Activated CD8-positive, alpha-beta T cell treated with anti-CD3 and anti-CD28 coated beads, Interleukin-2, amount 10 ng/mL, durations not matched to agents 7 days and 5 days (primary cell): ENCODE measurements at regions not wholly inside any gene's neighbourhood (a gene's known extent, or its start where the extent isn't known, plus 50 kb on each side); places are given as distances from the start of the nearest gene placed in this dataset.

ENCODE experiments used
- ATAC-seq: fragments of 150-1000 bp; cut with Tn5 transposase; one replicate; pipeline ENCODE4 v1.10.0; 2021; ENCODE audit warnings: moderate library complexity
- CTCF ChIA-PET: fragments of 350-600 bp; sonication (Branson Sonifier 250); formaldehyde crosslinking; loops from one replicate; lab custom pipeline; 2021; ENCODE audit warnings: antibody characterized with exemption; lab: Charles Lee
- POLR2A ChIA-PET: fragments of 350-600 bp; sonication (Branson Sonifier 250); formaldehyde crosslinking; loops from one replicate; lab custom pipeline; 2021; ENCODE audit warnings: antibody characterized with exemption; lab: Charles Lee
- DNase-seq: peaks from one replicate; pipeline ENCODE4 v3.0.0-alpha.2; 2020
- H3K27ac Mint-ChIP-seq: one replicate; pipeline ENCODE4 v1.8.0; 2021; ENCODE audit warnings: mild to moderate bottlenecking, mixed read lengths
- H3K27me3 Mint-ChIP-seq: one replicate; pipeline ENCODE4 v1.8.0; 2021; ENCODE audit warnings: low read depth, mixed read lengths
- H3K36me3 Mint-ChIP-seq: one replicate; pipeline ENCODE4 v1.8.0; 2021; ENCODE audit warnings: low read depth, mixed read lengths
- H3K4me1 Mint-ChIP-seq: one replicate; pipeline ENCODE4 v1.8.0; 2021; ENCODE audit warnings: low read depth, mixed read lengths
- H3K4me3 Mint-ChIP-seq: one replicate; pipeline ENCODE4 v1.8.0; 2021; ENCODE audit warnings: mild to moderate bottlenecking, mixed read lengths
- H3K9me3 Mint-ChIP-seq: one replicate; pipeline ENCODE4 v1.8.0; 2022; ENCODE audit warnings: mixed read lengths; ENCODE audit not compliant: insufficient read depth

DNA sequence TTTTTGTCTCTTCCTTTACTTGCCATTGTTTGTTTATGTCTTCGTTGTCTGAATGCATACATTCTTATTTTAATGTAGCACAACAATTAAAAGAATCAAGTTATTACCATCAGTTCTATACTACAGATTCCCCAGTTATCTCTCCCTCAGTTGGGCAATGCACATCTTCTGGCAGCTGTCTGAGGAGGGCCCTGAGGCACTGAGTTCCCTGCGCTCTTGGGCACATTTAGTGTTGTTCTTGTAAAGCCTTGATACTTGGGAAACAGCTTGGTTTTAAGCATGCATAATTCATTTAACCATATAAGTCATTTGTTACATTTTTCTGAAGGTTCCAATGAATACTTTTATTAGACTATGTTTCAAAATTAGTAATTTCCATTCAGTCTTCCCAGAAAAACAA lies 117.9 kb downstream of the C6orf118 start:
- Mint-ChIP-seq H3K27ac (no peak overlapping the region), H3K4me3 (no peak overlapping the region), H3K36me3 (no peaks in the 10 kb centered on the region), H3K27me3 (no peaks in the 10 kb centered on the region), H3K9me3 (peaks cover 3% of the 10 kb centered on the region), H3K4me1 (no peaks in the 10 kb centered on the region)
- no peak for DNase-seq
- ChIA-PET POLR2A (no interaction called here), CTCF (no interaction called here)
- ATAC-seq = no peak

DNA sequence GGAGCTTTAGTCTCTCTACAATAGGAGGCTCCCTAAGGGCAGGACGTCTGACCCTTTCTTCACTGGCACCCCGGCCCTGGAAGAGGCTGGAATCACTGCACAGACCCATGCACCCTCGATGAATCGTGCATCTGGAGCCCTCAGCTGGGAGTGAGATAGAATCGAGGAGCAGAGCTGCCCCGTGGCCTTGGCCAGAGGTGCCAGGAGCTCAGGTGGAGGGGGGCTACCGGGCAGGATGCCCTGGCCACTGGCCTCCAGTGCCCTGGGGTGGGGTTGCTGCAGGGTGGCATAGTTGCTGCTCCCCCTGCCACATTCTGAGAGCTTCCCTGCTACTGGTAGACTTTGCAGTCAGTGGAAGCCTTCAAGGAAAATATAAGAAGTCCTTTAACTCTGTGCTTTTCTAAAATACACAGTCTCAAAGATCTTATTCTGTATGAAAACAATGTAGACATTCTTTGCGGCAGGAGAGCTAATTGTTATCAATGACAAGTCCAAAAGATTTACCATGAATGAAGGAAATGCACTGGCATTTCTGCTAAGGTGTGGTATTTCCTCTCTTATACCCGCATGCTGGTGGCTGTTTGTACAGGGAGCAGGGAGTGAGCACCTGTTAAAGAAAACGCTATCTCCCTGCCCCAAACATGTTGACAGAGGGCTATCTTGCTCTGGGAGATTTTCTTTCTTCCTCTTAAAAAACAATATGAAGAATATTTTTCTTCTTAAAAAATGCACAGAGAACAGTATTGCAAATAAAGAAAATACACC lies 122.8 kb downstream of the C6orf118 start:
- Mint-ChIP-seq H3K36me3 (no peaks in the 10 kb centered on the region), H3K27me3 (no peaks in the 10 kb centered on the region), H3K9me3 (no peaks in the 10 kb centered on the region), H3K4me1 (no peaks in the 10 kb centered on the region), H3K27ac (no peak overlapping the region), H3K4me3 (no peak overlapping the region)
- POLR2A ChIA-PET = no interaction called here
- DNase-seq (no peak), ATAC-seq (no peak)
- CTCF ChIA-PET = no interaction called here

DNA sequence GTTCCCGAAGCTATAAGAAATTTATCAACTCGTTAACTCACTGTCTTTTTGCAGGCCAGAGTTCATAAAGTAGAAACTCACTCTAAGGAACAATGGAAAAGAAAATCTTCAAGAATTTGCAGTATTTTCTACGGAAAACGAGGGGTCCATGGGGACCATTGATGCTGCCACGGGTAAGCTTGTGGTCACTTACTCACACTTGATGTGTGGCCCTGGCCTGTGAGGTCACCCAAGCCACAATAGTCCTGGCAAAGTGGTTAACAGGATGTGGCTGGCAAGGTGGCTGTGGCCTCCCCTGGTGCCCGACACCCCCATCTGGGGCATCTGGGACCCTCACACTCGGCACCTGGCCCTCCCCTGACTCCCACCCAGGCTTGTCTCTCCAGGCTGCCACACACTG lies 123.4 kb downstream of the C6orf118 start:
- H3K27ac Mint-ChIP-seq = no peak overlapping the region
- ChIA-PET POLR2A (no interaction called here), CTCF (no interaction called here)
- no peaks in the 10 kb centered on the region for H3K36me3 Mint-ChIP-seq
- ATAC-seq (no peak), DNase-seq (no peak)
- H3K4me1 Mint-ChIP-seq = no peaks in the 10 kb centered on the region
- no peaks in the 10 kb centered on the region for H3K27me3 Mint-ChIP-seq
- no peaks in the 10 kb centered on the region for H3K9me3 Mint-ChIP-seq
- no peak overlapping the region for H3K4me3 Mint-ChIP-seq

DNA sequence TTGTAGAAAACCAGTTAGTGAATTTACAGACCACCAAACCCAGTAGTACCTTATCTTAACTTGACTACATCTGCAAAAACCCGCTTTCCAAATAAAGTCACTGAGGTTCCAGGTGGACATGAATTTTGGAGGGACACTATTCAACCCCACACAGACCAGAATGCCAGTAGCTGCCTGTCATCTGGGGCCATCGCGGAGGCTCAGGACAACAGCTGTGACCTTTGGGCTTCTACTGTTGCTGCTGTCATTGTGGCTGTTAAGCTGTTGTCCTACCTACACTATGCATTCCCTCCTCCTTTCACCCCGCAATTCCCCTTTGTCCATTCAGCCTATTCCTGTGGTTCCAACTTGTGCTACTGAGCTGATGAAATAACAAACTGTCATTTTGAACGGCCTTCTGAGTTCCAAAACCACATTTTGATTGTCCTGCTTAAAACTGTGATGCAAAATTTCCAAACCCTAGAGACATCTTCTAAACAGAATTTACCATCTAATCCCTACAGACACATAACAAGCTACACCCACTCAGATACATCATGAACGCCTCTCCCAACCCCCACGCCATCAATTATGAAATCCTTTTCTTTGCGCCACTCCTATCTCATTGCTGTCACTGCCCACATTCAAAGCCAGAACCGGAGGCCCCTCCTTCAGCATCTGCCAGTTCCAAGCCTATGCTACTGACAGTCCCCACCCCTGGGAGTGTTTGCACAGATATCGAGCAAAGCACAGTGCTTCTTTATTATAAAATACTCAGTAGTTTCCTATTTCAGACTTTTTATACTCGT lies 125.0 kb downstream of the C6orf118 start:
- Mint-ChIP-seq H3K27ac (no peak overlapping the region), H3K4me1 (no peaks in the 10 kb centered on the region), H3K27me3 (no peaks in the 10 kb centered on the region), H3K4me3 (no peak overlapping the region), H3K9me3 (peaks cover 3% of the 10 kb centered on the region), H3K36me3 (no peaks in the 10 kb centered on the region)
- ChIA-PET CTCF (no interaction called here), POLR2A (no interaction called here)
- ATAC-seq = no peak
- no peak for DNase-seq

DNA sequence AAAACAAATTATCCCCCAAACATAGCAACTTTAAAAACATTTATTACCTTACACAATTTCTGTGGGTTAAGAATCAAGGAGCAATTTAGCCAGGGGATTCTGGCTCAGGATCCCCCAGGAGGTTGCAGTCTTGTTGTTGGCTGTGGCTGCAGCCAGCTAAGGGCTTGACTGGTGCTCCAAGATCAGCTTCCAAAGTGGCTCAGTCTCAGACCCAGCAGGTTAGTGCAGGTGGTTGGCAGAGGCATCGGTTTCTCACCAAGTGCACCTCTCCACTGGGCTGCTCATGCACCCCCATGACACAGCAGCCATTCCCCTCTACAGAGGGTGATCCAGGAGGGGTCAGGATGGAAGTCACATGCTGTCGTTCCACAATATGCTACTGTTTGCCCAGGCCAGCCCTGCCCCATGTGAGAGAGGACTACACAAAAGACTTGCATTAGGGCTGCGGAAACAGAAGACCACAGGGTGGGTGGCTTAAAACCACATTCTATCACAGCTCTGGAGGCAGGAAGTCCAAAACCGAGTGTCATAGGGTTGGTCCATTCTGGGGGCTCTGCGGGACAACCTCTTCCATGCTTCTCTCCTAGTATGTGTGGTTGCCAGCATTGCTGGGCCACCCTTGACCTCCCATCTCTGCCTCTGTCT lies 125.8 kb downstream of the C6orf118 start:
- CTCF ChIA-PET = no interaction called here
- no peaks in the 10 kb centered on the region for H3K27me3 Mint-ChIP-seq
- H3K4me1 Mint-ChIP-seq = no peaks in the 10 kb centered on the region
- H3K9me3 Mint-ChIP-seq = peaks cover 3% of the 10 kb centered on the region
- ATAC-seq (no peak), DNase-seq (no peak)
- H3K4me3 Mint-ChIP-seq = no peak overlapping the region
- POLR2A ChIA-PET = no interaction called here
- H3K36me3 Mint-ChIP-seq = no peaks in the 10 kb centered on the region
- H3K27ac Mint-ChIP-seq = no peak overlapping the region

DNA sequence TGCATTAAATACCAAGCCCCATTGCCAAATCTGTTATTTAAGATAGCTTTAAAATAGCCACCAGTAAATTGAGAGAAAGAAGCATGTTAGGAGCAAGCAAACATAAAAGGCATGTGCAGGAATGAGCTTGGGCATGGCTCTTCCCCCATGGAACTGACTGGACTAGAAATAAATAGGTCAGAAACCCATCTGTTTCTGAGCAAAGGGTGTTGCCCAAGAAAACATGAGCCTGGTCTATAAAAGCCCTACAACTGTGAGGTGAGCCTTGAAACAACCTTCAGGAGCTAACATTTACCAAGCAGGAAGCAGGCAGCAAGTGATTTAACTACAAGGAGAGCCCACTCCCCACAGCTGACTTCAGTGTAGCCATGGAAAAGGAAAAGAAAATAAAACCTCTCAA lies 126.3 kb downstream of the C6orf118 start:
- ATAC-seq (no peak), DNase-seq (no peak)
- Mint-ChIP-seq H3K4me1 (no peaks in the 10 kb centered on the region), H3K36me3 (no peaks in the 10 kb centered on the region), H3K27ac (no peak overlapping the region), H3K9me3 (peaks cover 3% of the 10 kb centered on the region), H3K4me3 (no peak overlapping the region), H3K27me3 (no peaks in the 10 kb centered on the region)
- POLR2A ChIA-PET = no interaction called here
- CTCF ChIA-PET = no interaction called here

DNA sequence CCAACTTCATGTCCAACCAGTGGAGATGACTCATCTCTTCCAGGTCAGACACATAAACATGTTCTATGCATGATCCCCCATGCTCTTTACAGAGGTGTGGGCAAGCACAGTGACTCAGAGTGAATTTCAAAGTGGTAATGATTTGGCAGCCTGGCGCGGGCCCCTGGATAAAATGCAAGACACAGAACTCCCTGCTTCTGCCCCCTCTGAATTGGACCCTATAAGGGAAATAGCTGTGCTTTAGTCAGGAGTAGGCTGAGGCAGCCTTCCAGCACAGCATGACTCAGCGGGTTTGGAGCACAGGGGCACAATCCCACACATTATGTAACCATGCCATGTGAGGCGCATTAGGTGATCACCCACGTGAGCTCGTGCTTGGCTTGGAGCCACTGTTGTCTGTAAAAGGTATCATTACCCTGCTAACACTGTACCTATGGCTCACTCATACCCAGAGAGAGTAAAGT lies 127.4 kb downstream of the C6orf118 start:
- ChIA-PET POLR2A (no interaction called here), CTCF (no interaction called here)
- H3K4me1 Mint-ChIP-seq = no peaks in the 10 kb centered on the region
- H3K27me3 Mint-ChIP-seq = no peaks in the 10 kb centered on the region
- H3K9me3 Mint-ChIP-seq = peaks cover 3% of the 10 kb centered on the region
- no peak overlapping the region for H3K4me3 Mint-ChIP-seq
- H3K27ac Mint-ChIP-seq = no peak overlapping the region
- H3K36me3 Mint-ChIP-seq = no peaks in the 10 kb centered on the region
- DNase-seq = no peak
- no peak for ATAC-seq

DNA sequence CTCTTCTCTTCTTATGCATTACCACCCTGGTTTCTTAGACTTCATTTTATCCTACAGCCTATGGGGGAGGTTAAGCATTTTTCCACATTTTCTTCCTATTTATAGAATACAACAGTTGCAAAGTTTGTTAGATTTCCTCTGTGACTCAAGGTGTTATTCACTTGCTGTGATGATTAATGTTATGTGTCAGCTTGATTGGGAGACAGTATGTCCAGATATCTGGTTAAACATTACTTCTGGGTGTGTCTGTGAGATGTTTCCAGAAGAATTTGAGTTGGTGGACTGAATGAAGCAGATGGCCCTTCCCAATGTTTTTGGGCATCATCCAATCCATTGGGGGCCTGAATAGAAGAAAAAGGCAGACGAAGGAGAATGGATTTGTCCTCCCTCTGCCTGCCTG lies 131.3 kb downstream of the C6orf118 start:
- no peak overlapping the region for H3K27ac Mint-ChIP-seq
- no peaks in the 10 kb centered on the region for H3K36me3 Mint-ChIP-seq
- no peak for DNase-seq
- H3K9me3 Mint-ChIP-seq = peaks cover 7% of the 10 kb centered on the region
- POLR2A ChIA-PET = no interaction called here
- no peaks in the 10 kb centered on the region for H3K27me3 Mint-ChIP-seq
- CTCF ChIA-PET = no interaction called here
- no peaks in the 10 kb centered on the region for H3K4me1 Mint-ChIP-seq
- H3K4me3 Mint-ChIP-seq = no peak overlapping the region
- ATAC-seq = no peak

DNA sequence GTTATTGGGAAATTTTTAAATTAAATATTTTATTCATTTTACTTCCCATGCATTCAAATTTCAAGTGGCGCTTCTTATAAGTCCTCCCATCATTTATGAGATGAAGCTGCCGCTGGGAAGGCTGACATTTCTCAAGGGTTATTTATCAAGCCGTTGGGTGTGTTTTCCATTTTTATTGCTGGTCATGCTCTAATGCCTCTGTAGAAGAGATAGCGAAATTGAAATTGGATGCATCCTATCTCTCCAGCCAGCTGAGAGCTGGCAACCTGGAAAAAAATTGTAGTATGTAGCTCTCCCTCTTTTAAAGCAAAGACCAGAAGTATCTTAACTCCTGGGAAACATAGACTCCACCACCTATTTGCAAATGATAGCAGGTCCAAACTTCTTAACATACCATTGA lies 135.9 kb downstream of the C6orf118 start:
- Mint-ChIP-seq H3K9me3 (peaks cover 4% of the 10 kb centered on the region), H3K4me3 (no peak overlapping the region), H3K4me1 (no peaks in the 10 kb centered on the region), H3K27me3 (no peaks in the 10 kb centered on the region), H3K36me3 (no peaks in the 10 kb centered on the region), H3K27ac (no peak overlapping the region)
- ChIA-PET POLR2A (no interaction called here), CTCF (no interaction called here)
- ATAC-seq (no peak), DNase-seq (no peak)

DNA sequence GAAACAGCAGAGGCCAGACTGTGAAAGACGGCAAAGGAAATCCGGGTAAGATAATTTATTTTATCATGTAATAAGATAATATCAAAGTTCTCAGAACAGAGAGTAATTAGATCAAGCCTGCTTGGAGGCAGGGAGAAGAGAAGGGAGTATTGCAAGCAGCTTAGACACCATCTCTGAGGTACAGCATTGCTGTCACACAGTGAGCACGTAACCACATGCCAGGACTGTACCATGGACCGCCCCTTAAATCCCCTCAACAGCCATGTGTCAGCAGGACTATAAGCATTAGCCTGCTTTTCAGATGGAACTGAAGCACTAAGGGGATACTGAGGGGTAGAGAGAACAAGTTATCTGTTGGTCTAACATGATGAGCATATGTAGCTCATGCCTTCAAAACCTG lies 141.5 kb downstream of the C6orf118 start:
- ChIA-PET POLR2A (no interaction called here), CTCF (no interaction called here)
- no peaks in the 10 kb centered on the region for H3K4me1 Mint-ChIP-seq
- no peaks in the 10 kb centered on the region for H3K27me3 Mint-ChIP-seq
- no peak for ATAC-seq
- H3K9me3 Mint-ChIP-seq = peaks cover 9% of the 10 kb centered on the region
- H3K36me3 Mint-ChIP-seq = no peaks in the 10 kb centered on the region
- DNase-seq = no peak
- H3K4me3 Mint-ChIP-seq = no peak overlapping the region
- no peak overlapping the region for H3K27ac Mint-ChIP-seq

DNA sequence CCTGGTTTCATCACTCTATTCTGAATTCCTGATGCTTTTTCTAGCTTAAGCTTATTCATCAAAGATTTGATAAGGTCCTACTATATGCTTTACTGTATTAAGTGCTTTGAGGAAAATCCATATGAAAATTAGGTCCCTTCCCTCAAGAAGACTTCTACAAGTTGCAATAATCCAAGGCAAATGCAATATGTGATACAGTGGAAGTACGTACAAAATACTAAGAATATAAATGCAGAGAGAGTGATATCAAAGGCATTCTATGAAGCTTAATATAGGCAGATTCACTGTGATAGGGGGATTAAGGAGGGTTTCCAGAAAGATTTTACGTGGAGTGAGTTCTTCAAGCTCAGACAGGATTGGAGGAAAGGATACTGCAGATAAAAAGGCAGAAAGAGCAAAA lies 142.1 kb downstream of the C6orf118 start:
- no peak for ATAC-seq
- Mint-ChIP-seq H3K27me3 (no peaks in the 10 kb centered on the region), H3K4me3 (no peak overlapping the region), H3K9me3 (peaks cover 9% of the 10 kb centered on the region), H3K27ac (no peak overlapping the region), H3K4me1 (no peaks in the 10 kb centered on the region), H3K36me3 (no peaks in the 10 kb centered on the region)
- DNase-seq = no peak
- ChIA-PET POLR2A (no interaction called here), CTCF (no interaction called here)

DNA sequence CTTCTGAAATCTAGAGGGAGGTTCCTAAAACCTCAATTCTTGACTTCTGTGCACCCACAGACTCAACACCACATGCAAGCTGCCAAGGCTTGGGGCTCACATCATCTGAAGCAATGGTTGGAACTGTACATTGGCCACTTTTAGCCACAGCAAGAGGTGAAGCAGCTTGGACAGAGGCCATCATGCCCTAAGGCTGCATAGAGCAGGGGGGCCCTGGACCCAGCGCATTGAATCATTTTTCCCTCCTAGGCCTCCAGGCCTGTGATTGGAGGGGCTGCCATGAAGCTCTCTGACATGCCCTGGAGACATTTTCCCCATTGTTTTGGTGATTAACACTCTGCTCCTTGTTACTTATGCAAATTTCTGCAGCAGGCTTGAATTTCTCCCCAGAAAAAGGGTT lies 145.9 kb downstream of the C6orf118 start:
- ChIA-PET CTCF (no interaction called here), POLR2A (no interaction called here)
- no peaks in the 10 kb centered on the region for H3K4me1 Mint-ChIP-seq
- ATAC-seq (no peak), DNase-seq (no peak)
- no peak overlapping the region for H3K27ac Mint-ChIP-seq
- no peaks in the 10 kb centered on the region for H3K36me3 Mint-ChIP-seq
- no peaks in the 10 kb centered on the region for H3K27me3 Mint-ChIP-seq
- H3K4me3 Mint-ChIP-seq = no peak overlapping the region
- H3K9me3 Mint-ChIP-seq = peaks cover 9% of the 10 kb centered on the region
